GM21528 (cell line): ENCODE measurements at regions not wholly inside any gene's neighbourhood (a gene's known extent, or its start where the extent isn't known, plus 50 kb on each side); places are given as distances from the start of the nearest gene placed in this dataset.
"Not testable (repeated sequence)": the region's sequence is repeated elsewhere in the genome, so short reads cannot be mapped to it uniquely, and the experiment has no call there.

Experiments
- ATAC-seq: cut with Tn5 transposase; IDR thresholded peaks from one replicate; pipeline ENCODE4 v1.9.1; 2021; ENCODE audit warnings: mild to moderate bottlenecking, moderate library complexity; ENCODE audit not compliant: unreplicated experiment, low FRiP score

- ATAC-seq: no peak
Observed at GRCh38 chr12:92062539-92063493, 82.8 kb downstream of the BTG1 start.

- ATAC-seq: no peak
Observed at GRCh38 chr12:92061061-92061460, 84.6 kb downstream of the BTG1 start.

GRCh38 chr12:92059960-92060359, 85.7 kb downstream of the BTG1 start:
- ATAC-seq: no peak

- ATAC-seq: peak; percentile 71
Observed at GRCh38 chr12:92058664-92059063, 87.0 kb downstream of the BTG1 start.

GRCh38 chr12:92056756-92057155, 88.9 kb downstream of the BTG1 start:
- not testable (repeated sequence) for ATAC-seq

- no peak for ATAC-seq
Observed at GRCh38 chr12:92056290-92056689, 89.4 kb downstream of the BTG1 start.

GRCh38 chr12:92055877-92056276, 89.8 kb downstream of the BTG1 start:
- no peak for ATAC-seq

GRCh38 chr12:92051441-92051840, 94.2 kb downstream of the BTG1 start:
- no peak for ATAC-seq

GRCh38 chr12:92049403-92049802, 96.2 kb downstream of the BTG1 start:
- peak; percentile 80 for ATAC-seq

GRCh38 chr12:92047393-92047826, 98.2 kb downstream of the BTG1 start:
- ATAC-seq: no peak

GRCh38 chr12:92046557-92047392, 98.9 kb downstream of the BTG1 start:
- no peak for ATAC-seq

GRCh38 chr12:92045852-92046251, 99.8 kb downstream of the BTG1 start:
- ATAC-seq: no peak

GRCh38 chr12:92044435-92044834, 101.2 kb downstream of the BTG1 start:
- ATAC-seq: no peak

GRCh38 chr12:92042791-92043531, 102.7 kb downstream of the BTG1 start:
- no peak for ATAC-seq

- no peak for ATAC-seq
Observed at GRCh38 chr12:92041742-92042141, 103.9 kb downstream of the BTG1 start.

- ATAC-seq: no peak
Observed at GRCh38 chr12:92039046-92039445, 106.6 kb downstream of the BTG1 start.

GRCh38 chr12:92038476-92038875, 107.2 kb downstream of the BTG1 start:
- no peak for ATAC-seq

- no peak for ATAC-seq
Observed at GRCh38 chr12:92036771-92037453, 108.7 kb downstream of the BTG1 start.

- no peak for ATAC-seq
Observed at GRCh38 chr12:92036061-92036620, 109.5 kb downstream of the BTG1 start.

GRCh38 chr12:92035477-92035876, 110.2 kb downstream of the BTG1 start:
- no peak for ATAC-seq
